ENCODE measurements at regions not wholly inside any gene's neighbourhood (a gene's known extent, or its start where the extent isn't known, plus 50 kb on each side); places are given as distances from the start of the nearest gene placed in this dataset.

GRCh38 chr2:7205151-7205830 lies 288.1 kb downstream of the RNF144A start:
- Histone ChIP-seq H3K4me1 (no peaks in the 10 kb centered on the region), H3K9me3 (no peaks in the 10 kb centered on the region), H3K4me3 (no peak overlapping the region), H3K27me3 (no peaks in the 10 kb centered on the region), H3K36me3 (no peaks in the 10 kb centered on the region), H3K27ac (no peak overlapping the region)
- 79 to 90% (median 84%) methylated on average over 9 of the region's 9 CpGs for WGBS, 5 donors
- DNase-seq, result no peak
- intact Hi-C loops (cut with DNase I; ENCODE audit: low total_unique reads), result no loop called here
- no peak for TF ChIP-seq EP300 (IDR thresholded peaks at IDR 0.05)
- no peak for TF ChIP-seq POLR2A (IDR thresholded peaks at IDR 0.05)
- TF ChIP-seq POLR2AphosphoS5 (IDR thresholded peaks at IDR 0.05), result no peak
- TF ChIP-seq CTCF (IDR thresholded peaks at IDR 0.05), result no peak

DNA sequence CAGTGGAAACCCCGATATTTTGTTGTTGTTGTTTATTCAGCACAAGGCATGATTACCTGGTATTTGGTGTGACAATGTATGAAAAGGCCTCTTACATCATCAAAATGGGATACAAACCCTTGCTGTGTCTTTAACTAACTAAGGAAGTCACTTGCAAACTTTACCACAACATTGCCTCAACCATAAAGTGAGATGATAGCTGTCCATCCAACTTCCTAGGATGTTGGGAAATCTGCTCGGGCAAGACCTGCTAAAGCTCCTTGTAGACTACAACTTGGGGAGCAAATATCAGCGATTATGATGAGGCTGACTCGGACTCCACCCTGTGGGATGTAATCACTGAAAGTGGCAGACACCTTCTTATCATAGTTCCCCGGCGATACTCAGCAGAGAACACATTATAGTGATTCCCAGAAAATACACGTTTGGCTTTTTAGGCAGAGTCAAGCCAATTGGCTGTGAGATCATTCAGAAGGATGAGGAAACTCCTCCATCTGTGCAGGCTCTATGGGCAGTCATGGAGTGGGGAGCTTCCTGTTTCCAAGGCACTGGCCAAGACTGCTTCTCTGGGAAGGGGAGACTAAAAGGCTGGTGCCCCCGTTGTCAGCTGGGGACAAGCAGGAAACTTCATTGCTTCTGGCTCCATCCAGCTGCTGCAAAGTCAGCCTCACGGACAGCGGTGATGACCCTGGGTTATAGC lies 289.0 kb downstream of the RNF144A start:
- Histone ChIP-seq H3K4me1 (no peaks in the 10 kb centered on the region), H3K27ac (no peak overlapping the region), H3K9me3 (no peaks in the 10 kb centered on the region), H3K27me3 (no peaks in the 10 kb centered on the region), H3K36me3 (no peaks in the 10 kb centered on the region), H3K4me3 (no peak overlapping the region)
- no peak for TF ChIP-seq EP300 (IDR thresholded peaks at IDR 0.05)
- TF ChIP-seq POLR2A (IDR thresholded peaks at IDR 0.05), result no peak
- TF ChIP-seq POLR2AphosphoS5 (IDR thresholded peaks at IDR 0.05), result no peak
- no peak for TF ChIP-seq CTCF (IDR thresholded peaks at IDR 0.05)
- 80 to 90% (median 84%) methylated on average over 8 to 10 of the region's 10 CpGs for WGBS, 5 donors
- DNase-seq, result no peak
- intact Hi-C loops (cut with DNase I; ENCODE audit: low total_unique reads), result no loop called here

DNA sequence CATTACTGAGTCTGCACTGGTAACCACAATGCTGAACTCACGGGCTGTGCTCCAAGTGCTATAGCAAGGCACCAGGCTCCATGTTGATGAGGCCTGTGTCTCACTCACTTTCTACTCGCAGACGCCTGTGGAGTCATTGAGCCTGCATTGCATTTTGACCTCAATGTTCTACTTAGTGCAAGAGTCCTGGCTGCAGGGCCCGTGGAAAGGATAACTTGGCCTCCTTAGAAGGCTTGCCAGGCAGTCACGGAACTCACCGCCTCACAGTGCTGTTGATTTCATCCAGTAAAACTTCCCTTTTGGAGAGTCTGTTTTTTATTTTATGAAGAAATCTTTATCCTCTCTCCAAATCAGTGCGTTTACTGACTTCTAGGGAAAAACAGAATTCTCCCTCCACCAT lies 290.4 kb downstream of the RNF144A start:
- Histone ChIP-seq H3K9me3 (no peaks in the 10 kb centered on the region), H3K27ac (no peak overlapping the region), H3K4me3 (no peak overlapping the region), H3K36me3 (no peaks in the 10 kb centered on the region), H3K4me1 (no peaks in the 10 kb centered on the region), H3K27me3 (no peaks in the 10 kb centered on the region)
- DNase-seq, result no peak
- TF ChIP-seq POLR2AphosphoS5 (IDR thresholded peaks at IDR 0.05), result no peak
- TF ChIP-seq CTCF (IDR thresholded peaks at IDR 0.05), result no peak
- 88 to 93% (median 91%) methylated on average over 7 of the region's 7 CpGs for WGBS, 5 donors
- intact Hi-C loops (cut with DNase I; ENCODE audit: low total_unique reads), result no loop called here

DNA sequence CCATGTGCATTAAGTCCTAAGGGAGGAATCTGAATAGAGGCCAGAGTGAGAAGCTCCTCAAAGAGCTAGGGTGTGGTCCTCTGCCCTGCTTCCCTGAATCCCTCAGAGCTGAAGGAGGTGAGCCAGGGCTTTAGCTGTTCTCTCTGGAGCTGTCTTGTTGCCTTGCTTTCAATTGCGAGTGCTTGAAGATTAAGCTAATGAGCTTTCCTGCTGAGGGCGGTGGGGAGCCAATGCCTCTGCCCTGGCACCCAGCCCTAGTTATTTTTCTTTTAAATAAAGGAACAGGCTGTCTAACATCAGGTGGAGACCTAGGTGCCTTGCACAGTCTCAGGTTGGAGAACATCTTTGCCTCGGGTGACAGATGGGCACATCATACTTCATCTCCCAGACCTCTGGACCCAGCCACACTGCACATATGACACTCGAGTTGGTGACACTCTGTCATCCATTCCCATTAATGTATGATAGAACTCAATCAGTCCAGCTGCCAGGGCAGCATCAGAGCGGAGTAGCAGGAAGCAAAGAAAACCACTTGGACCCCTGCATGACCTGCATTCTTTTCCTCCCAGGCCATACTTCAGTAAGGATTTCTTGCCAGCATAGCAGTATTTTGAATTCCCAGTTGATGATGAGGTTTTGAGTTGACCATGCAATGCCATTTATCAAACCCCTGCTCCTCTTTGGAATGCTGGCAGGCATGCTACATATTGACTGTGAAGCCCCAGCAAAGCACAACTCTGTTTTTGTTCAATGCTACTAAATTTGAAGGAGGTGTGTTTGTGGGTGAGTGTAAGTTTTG lies 292.7 kb downstream of the RNF144A start:
- H3K9me3 ChIP-seq, result no peaks in the 10 kb centered on the region
- no peaks in the 10 kb centered on the region for H3K27me3 ChIP-seq
- H3K27ac ChIP-seq, result no peak overlapping the region
- H3K4me1 ChIP-seq, result no peaks in the 10 kb centered on the region
- DNase-seq, result peak in 1 of 2 donors; percentile 25
- whole genome bisulfite sequencing, 5 donors, result 64 to 86% (median 76%) methylated on average over 5 of the region's 5 CpGs
- H3K4me3 ChIP-seq, result no peak overlapping the region
- H3K36me3 ChIP-seq, result no peaks in the 10 kb centered on the region
- no peak for TF ChIP-seq POLR2A (IDR thresholded peaks at IDR 0.05)
- no peak for TF ChIP-seq CTCF (IDR thresholded peaks at IDR 0.05)
- TF ChIP-seq POLR2AphosphoS5 (IDR thresholded peaks at IDR 0.05), result no peak
- no peak for TF ChIP-seq EP300 (IDR thresholded peaks at IDR 0.05)
- intact Hi-C loops (cut with DNase I; ENCODE audit: low total_unique reads), result no loop called here
